ENCODE measurements at regions not wholly inside any gene's neighbourhood (a gene's known extent, or its start where the extent isn't known, plus 50 kb on each side); places are given as distances from the start of the nearest gene placed in this dataset.
A peak's percentile ranks its signal among the peaks of the same experiment; 100 is the strongest.

DNA sequence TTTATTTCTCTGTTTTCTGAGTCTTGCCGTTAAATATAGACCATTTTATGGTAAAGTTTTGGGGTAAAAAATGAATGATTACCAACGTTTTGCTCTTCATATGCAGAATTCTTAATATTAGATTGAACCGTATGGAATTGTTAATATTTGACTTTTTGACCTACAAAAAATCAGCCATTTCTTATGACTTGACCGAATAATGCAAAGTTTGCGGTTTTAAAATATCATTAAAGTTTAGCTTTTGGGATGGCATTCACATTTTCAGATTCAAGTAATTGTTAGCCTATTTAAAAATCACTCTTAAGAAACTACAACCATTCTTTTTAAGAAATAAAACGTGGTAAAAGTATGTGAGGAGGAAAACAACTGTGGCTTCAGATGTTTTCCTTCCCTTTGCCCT, 138.0 kb downstream of the HAUS1 start:
- Histone ChIP-seq H3K36me3 (ENCODE audit: low read depth) (no peaks in the 10 kb centered on the region), H3K9me3 (ENCODE audit: low read depth) (no peaks in the 10 kb centered on the region), H3K4me1 (ENCODE audit: insufficient read depth) (peaks cover 26% of the 10 kb centered on the region), H2AFZ (no peak overlapping the region), H3K27me3 (replicated peaks; ENCODE audit: insufficient read depth) (no peaks in the 10 kb centered on the region), H3F3A (ENCODE audit: insufficient read depth) (no peaks in the 10 kb centered on the region; the same call in 1 of the 2 replicates), H3K27ac (no peak overlapping the region), H4K20me1 (ENCODE audit: insufficient read depth) (no peaks in the 10 kb centered on the region; the same call in 1 of the 2 replicates), H3K4me2 (ENCODE audit: unreplicated experiment) (no peak overlapping the region), H3K9me2 (ENCODE audit: insufficient read depth) (no peaks in the 10 kb centered on the region), H3K79me2 (ENCODE audit: insufficient read depth) (peaks cover 87% of the 10 kb centered on the region), H3K4me3 (no peak overlapping the region), H3K9ac (no peak overlapping the region)
- no peak for TF ChIP-seq EZH2 (IDR thresholded peaks at IDR 0.05; ENCODE audit: insufficient read depth, poor library complexity, severe bottlenecking)
- no peak for TF ChIP-seq EZH2phosphoT487 (IDR thresholded peaks at IDR 0.05; ENCODE audit: insufficient read depth, low read depth)
- 87 to 91% methylated on average over 6 of the region's 6 CpGs for WGBS, 2 experiments (ENCODE audit: low coverage in 1 of 2, low lambda C conversion rate in 2 of 2, missing lambda C conversion rate in 2 of 2)
- in situ Hi-C loops (cut with MboI) = no loop called here
- no peak for DNase-seq

DNA sequence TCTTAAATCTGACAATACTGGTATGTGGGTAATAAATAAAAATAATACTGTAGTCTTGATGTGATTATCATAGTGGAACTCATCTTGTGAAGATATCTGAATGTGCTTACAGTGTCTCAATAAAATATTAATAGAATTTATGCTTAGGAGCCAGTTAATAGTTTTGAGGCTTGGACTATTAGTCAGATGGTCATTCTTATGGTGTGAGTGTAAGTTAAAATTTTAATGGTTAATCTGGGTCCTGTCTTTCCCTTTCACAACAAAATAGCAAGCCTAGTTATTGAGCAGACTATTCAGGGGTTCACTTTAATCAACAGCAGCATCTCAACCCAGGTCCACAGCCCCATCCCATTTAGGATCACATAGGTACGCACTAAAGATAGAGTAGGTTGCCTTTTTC, 138.9 kb downstream of the HAUS1 start:
- H3K4me3 ChIP-seq = no peak overlapping the region
- no peak overlapping the region for H2AFZ ChIP-seq
- no peaks in the 10 kb centered on the region; the same call in 1 of the 2 replicates for H4K20me1 ChIP-seq (ENCODE audit: insufficient read depth)
- WGBS, 2 experiments (ENCODE audit: low coverage in 1 of 2, low lambda C conversion rate in 2 of 2, missing lambda C conversion rate in 2 of 2) = 100% methylated on average over 1 of the region's 1 CpG
- TF ChIP-seq EZH2phosphoT487 (IDR thresholded peaks at IDR 0.05; ENCODE audit: insufficient read depth, low read depth) (no peak), EZH2 (IDR thresholded peaks at IDR 0.05; ENCODE audit: insufficient read depth, poor library complexity, severe bottlenecking) (no peak)
- H3K4me2 ChIP-seq (ENCODE audit: unreplicated experiment) = peak overlapping the region; percentile 22
- peak; percentile 30 for DNase-seq
- no peaks in the 10 kb centered on the region for H3K27me3 ChIP-seq (replicated peaks; ENCODE audit: insufficient read depth)
- H3K79me2 ChIP-seq (ENCODE audit: insufficient read depth) = peaks cover 86% of the 10 kb centered on the region
- H3F3A ChIP-seq (ENCODE audit: insufficient read depth) = no peaks in the 10 kb centered on the region; the same call in 1 of the 2 replicates
- no peak overlapping the region for H3K27ac ChIP-seq
- H3K36me3 ChIP-seq (ENCODE audit: low read depth) = no peaks in the 10 kb centered on the region
- H3K4me1 ChIP-seq (ENCODE audit: insufficient read depth) = peaks cover 26% of the 10 kb centered on the region
- in situ Hi-C loops (cut with MboI) = no loop called here
- no peaks in the 10 kb centered on the region for H3K9me2 ChIP-seq (ENCODE audit: insufficient read depth)
- H3K9ac ChIP-seq = no peak overlapping the region
- no peaks in the 10 kb centered on the region for H3K9me3 ChIP-seq (ENCODE audit: low read depth)

DNA sequence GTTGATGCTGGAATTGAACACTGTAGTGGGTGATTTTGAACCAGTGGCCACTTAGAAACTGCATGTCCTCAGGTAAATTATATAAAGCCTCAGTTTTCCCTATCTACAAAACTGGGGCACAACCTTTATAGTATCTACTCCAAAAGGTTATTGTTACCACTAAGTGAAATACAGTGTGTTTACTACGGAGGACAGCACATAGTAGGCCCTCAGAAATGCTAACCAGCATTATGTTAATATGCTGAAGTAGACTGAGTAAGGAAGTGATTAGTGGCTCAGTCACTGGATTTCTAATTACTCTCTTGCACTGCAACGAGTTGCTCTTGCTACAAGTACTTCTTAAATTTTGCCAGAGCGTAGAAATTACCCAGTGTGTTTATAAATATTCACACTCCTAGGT, 139.5 kb downstream of the HAUS1 start:
- peaks cover 86% of the 10 kb centered on the region for H3K79me2 ChIP-seq (ENCODE audit: insufficient read depth)
- no peaks in the 10 kb centered on the region for H3K9me3 ChIP-seq (ENCODE audit: low read depth)
- no peak for DNase-seq
- no peak overlapping the region for H3K4me3 ChIP-seq
- no peak overlapping the region for H3K27ac ChIP-seq
- in situ Hi-C loops (cut with MboI) = no loop called here
- H3K36me3 ChIP-seq (ENCODE audit: low read depth) = no peaks in the 10 kb centered on the region
- H3K9ac ChIP-seq = no peak overlapping the region
- H3F3A ChIP-seq (ENCODE audit: insufficient read depth) = no peaks in the 10 kb centered on the region; the same call in 1 of the 2 replicates
- no peak for TF ChIP-seq EZH2 (IDR thresholded peaks at IDR 0.05; ENCODE audit: insufficient read depth, poor library complexity, severe bottlenecking)
- TF ChIP-seq EZH2phosphoT487 (IDR thresholded peaks at IDR 0.05; ENCODE audit: insufficient read depth, low read depth) = no peak
- peaks cover 24% of the 10 kb centered on the region for H3K4me1 ChIP-seq (ENCODE audit: insufficient read depth)
- H3K9me2 ChIP-seq (ENCODE audit: insufficient read depth) = no peaks in the 10 kb centered on the region
- 62 to 67% methylated on average over 3 of the region's 3 CpGs for WGBS, 2 experiments (ENCODE audit: low coverage in 1 of 2, low lambda C conversion rate in 2 of 2, missing lambda C conversion rate in 2 of 2)
- no peaks in the 10 kb centered on the region; the same call in 1 of the 2 replicates for H4K20me1 ChIP-seq (ENCODE audit: insufficient read depth)
- no peak overlapping the region for H2AFZ ChIP-seq
- no peak overlapping the region for H3K4me2 ChIP-seq (ENCODE audit: unreplicated experiment)
- no peaks in the 10 kb centered on the region for H3K27me3 ChIP-seq (replicated peaks; ENCODE audit: insufficient read depth)

DNA sequence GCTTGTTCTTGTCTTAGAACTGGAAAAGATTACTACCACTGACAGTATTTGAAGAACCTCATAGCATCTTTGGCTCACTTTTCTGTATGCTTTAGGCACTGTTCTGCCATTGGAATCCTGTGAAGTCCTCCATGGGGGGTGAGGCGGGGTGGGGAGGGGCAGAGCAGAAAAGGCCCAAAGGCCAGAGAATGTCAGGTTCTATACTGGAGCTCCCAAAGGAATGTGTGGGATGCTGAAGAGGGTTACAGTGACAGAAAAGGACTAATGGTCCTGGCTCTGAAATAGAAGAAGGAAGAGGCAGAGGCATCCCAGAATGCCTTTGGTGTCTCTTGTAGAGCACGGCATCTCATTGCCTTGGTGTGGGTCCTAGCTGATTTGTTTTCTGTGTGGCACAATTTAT, 141.9 kb downstream of the HAUS1 start:
- Histone ChIP-seq H3K9me2 (ENCODE audit: insufficient read depth) (no peaks in the 10 kb centered on the region), H3K4me1 (ENCODE audit: insufficient read depth) (peaks cover 22% of the 10 kb centered on the region), H3K4me2 (ENCODE audit: unreplicated experiment) (no peak overlapping the region), H3K27ac (no peak overlapping the region), H3K4me3 (no peak overlapping the region), H3F3A (ENCODE audit: insufficient read depth) (peaks cover 12% of the 10 kb centered on the region), H4K20me1 (ENCODE audit: insufficient read depth) (no peaks in the 10 kb centered on the region; the same call in 1 of the 2 replicates), H3K9me3 (ENCODE audit: low read depth) (no peaks in the 10 kb centered on the region), H3K9ac (no peak overlapping the region), H3K36me3 (ENCODE audit: low read depth) (no peaks in the 10 kb centered on the region), H3K27me3 (replicated peaks; ENCODE audit: insufficient read depth) (no peaks in the 10 kb centered on the region), H3K79me2 (ENCODE audit: insufficient read depth) (peaks cover 89% of the 10 kb centered on the region), H2AFZ (no peak overlapping the region)
- in situ Hi-C loops (cut with MboI) = no loop called here
- no peak for DNase-seq
- WGBS, 2 experiments (ENCODE audit: low coverage in 1 of 2, low lambda C conversion rate in 2 of 2, missing lambda C conversion rate in 2 of 2) = 97 to 98% methylated on average over 2 of the region's 2 CpGs
- TF ChIP-seq EZH2phosphoT487 (IDR thresholded peaks at IDR 0.05; ENCODE audit: insufficient read depth, low read depth) (no peak), EZH2 (IDR thresholded peaks at IDR 0.05; ENCODE audit: insufficient read depth, poor library complexity, severe bottlenecking) (no peak)

DNA sequence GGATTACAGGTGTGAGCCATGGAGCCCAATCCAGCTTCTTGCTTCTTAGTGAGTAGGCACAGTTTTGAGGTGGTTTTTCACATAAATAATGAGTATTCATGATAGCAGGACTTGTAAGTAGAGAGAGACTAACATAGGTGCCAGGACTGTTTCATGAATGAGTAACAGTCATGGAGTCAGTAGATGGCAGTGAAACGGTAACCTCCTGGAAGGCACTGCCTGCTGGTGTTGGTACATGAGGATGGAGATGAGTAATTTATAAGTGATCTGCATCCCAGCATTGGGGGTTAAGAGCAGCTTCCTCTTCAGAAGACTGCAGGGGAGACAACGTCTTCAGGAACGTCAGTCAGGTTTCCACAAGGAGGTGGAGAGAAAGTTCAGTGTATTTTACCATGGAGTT, 143.8 kb downstream of the HAUS1 start:
- no peak for DNase-seq
- Histone ChIP-seq H3K4me2 (ENCODE audit: unreplicated experiment) (no peak overlapping the region), H3K79me2 (ENCODE audit: insufficient read depth) (peaks cover 90% of the 10 kb centered on the region), H2AFZ (no peak overlapping the region), H3K9me2 (ENCODE audit: insufficient read depth) (no peaks in the 10 kb centered on the region), H3K9ac (no peak overlapping the region), H3K27me3 (replicated peaks; ENCODE audit: insufficient read depth) (no peaks in the 10 kb centered on the region), H3F3A (ENCODE audit: insufficient read depth) (peaks cover 19% of the 10 kb centered on the region), H4K20me1 (ENCODE audit: insufficient read depth) (no peaks in the 10 kb centered on the region), H3K4me1 (ENCODE audit: insufficient read depth) (peaks cover 23% of the 10 kb centered on the region), H3K4me3 (no peak overlapping the region), H3K27ac (no peak overlapping the region), H3K9me3 (ENCODE audit: low read depth) (no peaks in the 10 kb centered on the region), H3K36me3 (ENCODE audit: low read depth) (no peaks in the 10 kb centered on the region)
- WGBS, 2 experiments (ENCODE audit: low coverage in 1 of 2, low lambda C conversion rate in 2 of 2, missing lambda C conversion rate in 2 of 2) = 93 to 95% methylated on average over 3 of the region's 3 CpGs
- TF ChIP-seq EZH2phosphoT487 (IDR thresholded peaks at IDR 0.05; ENCODE audit: insufficient read depth, low read depth) (no peak), EZH2 (IDR thresholded peaks at IDR 0.05; ENCODE audit: insufficient read depth, poor library complexity, severe bottlenecking) (no peak)
- in situ Hi-C loops (cut with MboI) = no loop called here
